Activated naive CD4-positive, alpha-beta T cell (primary cell): ENCODE measurements at regions not wholly inside any gene's neighbourhood (a gene's known extent, or its start where the extent isn't known, plus 50 kb on each side); places are given as distances from the start of the nearest gene placed in this dataset.

Experiments
- DNase-seq, 4 experiments: peaks; one replicate each; lab custom pipeline; 2025; lab: John Stamatoyannopoulos, UW

DNA sequence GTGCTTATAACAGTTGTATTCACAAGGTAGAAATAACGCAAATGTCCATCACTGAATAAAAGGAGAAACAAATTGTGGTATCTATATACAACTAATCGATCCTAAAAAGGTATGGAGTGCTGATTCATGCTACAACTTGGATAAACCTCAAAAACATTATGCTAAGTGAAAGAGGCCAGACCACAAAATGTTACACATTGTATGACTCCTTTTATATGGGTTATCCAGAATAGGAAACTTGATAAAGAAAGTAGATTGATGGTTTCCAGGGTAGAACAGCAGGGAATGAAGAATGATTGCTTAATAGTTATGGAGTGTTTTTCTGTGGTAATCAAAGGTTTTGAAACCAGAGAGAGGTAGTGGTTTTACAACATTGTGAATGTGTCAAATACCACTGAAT, 432.2 kb upstream of the TRIB2 start:
- no peak for DNase-seq

DNA sequence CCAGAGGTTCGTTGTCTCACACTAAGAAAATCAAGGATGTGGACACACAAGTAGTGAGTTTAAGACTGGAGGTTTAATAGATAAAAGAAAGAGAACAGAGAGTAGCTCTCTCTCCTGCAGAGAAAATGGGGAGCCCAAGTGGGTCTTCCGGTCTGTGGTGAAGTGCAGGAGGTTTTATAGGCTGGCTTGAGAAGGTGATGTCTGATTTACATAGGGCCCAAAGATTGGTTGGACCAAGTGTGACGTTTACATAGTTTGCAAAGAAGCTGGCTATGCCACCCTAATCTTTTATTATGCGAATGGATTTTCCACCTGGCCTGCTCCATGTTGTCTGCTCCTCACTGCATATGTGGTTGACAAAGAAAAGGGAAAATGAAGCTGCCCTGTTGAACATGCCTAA, 430.4 kb upstream of the TRIB2 start:
- no peak for DNase-seq

DNA sequence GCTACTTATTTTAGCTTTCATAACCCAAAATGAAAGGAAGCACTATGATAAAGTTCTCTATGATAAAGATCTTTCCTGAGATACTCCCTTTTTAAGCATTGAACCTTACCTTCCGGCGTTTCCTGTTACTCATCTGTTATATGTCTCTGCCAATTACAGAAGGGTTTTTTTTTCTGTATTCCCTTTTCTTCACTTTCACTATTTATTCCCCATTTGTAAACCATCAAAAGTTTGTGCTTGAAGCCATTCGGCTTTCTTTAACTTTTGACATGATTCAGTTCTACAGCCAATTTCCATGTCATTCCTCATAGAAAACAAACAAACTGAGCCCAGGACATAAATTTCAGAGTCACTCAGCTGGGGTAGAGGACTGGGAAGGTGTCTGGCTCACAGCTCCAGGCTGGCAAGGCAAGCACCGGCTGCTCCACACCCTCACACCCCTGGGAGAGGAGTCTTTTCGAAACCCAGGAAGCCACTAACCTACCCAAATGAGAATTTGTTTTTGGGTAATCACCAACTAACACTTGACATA, 429.4 kb upstream of the TRIB2 start:
- DNase-seq, result no peak

DNA sequence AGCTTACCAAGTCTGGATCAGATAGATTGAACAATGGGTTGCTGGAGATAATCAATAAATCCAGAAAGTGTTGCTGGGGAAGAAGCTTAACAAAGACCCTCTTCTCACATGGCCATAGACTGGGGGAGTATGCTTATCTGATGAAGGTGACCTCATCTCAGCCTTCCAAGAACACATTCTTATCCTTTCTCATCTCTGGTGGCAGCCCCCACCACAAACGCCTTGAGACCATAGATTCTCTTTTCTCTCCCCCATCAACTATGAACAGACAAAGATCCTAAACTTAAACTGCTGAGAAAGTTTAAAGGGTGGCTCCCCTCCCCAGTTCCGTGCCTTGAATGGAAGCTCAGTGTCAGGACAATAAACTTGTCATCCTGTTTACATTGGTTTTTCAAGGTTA, 428.7 kb upstream of the TRIB2 start:
- no peak for DNase-seq

DNA sequence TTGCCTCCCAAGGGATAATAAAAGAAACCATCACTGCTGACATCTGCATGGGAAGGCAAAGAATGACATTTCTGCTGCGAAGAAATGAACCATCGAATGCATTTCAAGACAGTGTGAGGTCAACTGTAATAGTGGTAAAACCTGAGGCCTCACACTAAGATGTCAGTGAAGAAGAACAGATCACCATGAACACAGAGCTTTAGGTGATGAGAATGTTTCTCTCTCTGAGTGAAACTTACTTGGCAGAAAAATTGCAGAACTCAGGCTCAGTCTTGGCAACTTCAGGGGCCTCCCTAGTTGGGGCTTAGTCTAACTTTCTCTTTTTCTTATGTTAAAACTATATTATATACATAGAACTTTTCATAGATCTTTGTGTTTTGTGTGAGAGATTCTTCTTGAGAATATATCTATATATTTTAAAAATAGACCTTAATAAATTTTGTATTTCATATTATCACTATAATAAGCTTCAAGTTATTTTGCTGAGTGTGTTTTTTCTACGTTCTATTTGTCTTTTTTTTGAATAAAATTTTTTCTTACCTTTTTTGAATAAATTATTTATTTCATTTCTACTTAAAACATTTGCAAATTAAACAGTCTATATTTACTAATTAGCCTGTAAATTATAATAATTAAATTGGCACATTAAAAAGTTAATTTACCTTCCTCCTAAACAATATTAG, 427.5 kb upstream of the TRIB2 start:
- no peak for DNase-seq

DNA sequence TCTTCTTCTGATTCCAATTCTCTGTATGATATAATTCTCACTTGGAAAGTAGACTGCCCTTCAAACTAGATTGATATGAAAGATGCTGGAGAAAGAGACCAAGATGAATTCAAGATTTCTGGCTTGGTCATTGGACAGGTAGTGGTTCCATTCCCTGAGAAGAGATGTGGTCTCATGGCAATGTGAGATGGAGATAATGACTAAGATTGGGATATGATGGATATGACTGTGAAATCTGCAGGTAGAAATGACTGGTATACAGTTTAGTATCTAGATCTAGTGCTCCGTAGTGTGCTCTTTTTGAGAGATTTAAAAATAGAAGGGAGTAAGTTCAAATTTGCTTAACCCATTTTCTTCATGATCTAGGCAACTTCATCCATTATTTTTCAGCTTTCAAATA, 425.4 kb upstream of the TRIB2 start:
- no peak for DNase-seq

DNA sequence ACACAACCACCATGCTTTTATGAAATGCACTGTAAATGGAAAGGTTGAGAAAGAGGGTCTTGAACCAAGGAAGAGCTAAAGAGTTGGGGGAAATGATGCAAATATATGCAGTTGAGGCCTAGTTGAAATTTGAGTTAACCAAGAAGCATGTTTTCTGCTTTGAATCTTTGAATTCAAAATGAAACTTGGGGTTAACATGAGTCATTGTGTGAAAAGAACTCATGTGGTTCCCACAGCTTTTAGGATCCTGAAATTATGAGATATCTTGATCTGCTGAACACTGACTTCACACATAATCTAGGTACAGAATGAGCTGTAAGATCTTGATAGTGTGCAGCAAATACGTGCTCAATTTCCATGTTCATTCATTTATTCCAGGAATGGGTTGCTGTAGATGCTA, 422.9 kb upstream of the TRIB2 start:
- DNase-seq, result no peak

DNA sequence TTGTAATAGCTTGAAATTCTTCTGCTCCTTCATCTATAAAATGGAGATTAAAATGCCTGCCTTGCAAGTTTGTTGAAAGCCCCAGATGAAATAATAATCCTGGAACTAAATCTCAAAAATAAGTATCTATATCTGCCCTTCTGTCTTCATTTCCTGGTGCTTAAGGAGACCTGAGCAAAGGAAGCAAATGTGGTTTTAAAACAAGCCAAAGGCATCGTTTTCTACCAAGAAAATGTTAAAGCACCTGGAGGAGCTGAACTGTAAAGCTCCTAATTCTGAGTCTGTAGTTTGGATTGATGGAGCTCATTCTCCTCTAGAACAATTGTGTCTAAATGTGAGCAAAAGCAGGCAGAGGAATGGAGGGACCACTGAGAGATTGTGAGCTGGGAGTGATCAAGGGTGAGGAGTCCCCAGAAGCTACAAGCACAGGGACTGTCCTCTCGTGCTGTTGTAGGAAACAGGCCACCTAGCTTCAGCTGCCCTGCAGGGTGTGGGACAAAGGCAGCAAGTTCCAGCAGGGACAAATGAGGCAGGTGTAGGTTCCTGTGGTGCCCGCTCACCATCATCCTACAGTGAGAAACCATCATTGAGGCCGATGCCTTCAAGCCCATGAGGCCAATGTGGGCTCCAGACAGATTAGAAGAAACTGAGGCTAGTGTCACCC, 420.7 kb upstream of the TRIB2 start:
- DNase-seq, result no peak

DNA sequence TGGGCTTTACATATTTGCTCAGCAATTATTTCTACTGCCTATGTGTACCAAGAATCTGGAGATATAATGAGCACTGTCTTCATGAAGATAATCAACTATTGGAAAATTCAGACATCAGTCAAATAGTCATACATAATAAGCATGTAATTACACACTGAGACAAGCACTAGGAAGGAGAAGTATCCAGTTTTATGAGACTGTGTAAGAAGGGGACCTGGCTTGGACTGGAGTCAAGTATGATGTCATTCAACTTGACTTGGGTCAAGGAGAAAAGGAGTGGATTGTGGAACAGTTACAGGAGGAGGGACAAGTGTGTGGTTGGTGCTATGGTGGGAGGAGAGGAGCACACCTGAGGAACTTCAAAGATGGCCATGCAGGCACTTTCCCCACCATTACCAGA, 419.8 kb upstream of the TRIB2 start:
- no peak for DNase-seq

DNA sequence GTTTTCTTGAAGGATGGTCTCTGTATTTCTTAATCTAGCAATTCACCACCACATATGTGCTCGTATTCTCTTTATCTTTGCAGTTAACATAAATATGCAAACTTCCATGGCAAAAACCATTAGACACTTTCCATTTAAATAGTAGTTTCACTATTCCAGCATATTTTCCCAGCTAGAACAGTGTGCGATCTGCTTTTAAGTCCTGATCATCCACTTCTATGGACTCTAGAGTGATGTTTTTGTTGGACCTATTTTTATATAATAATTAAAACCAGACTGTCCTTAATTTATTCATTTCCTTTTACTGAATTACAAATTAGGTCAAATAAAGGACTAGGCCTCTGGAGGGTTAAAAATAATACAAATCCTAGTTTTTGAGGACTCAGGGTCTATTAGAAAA, 418.4 kb upstream of the TRIB2 start:
- DNase-seq, result no peak

DNA sequence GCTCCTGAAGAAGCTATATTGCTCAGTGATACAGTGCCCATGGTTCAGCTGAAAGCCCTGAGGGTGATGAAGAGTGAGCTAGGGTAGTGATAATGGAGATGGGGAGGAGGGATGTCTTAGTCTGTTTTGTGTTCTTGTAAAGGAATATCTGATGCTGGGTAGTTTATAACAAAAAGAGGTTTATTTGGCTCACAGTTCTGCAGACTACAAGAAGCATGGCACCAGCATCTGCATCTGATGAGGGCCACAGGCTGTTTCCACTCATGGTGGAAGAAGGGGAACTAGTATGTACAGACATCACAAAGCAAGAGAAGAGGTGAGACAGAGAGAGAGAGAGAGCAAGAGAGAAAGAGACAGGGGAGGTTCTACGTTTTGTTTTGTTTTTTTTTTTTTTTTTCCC, 417.3 kb upstream of the TRIB2 start:
- DNase-seq, result no peak

DNA sequence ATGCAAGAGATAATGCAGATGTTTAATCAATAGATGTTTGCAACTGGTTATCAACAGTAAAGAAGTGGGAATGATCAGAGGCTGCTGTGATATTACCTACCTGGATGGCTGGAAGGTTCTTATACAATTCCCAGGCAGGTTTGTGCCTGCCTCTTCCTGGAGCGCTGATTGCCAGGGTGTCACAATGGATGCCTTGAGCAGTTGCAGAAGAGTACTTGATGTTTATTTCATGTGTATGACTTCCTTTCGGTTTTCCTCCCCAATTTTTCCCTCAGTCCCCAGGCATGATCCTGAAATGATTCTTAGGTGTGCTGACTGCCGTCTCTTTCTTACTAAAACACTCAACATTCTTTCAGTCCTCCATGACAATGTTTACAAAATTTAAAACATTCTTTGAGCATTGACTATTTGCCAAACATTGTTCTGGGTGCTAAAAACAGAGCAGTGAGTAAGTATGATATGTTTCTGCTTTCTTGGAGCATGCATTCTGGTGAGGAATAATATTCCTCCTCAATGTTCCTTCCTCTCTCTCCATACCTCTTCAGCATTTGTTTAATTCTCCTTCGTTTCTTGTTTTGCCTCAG, 416.6 kb upstream of the TRIB2 start:
- DNase-seq, result no peak

DNA sequence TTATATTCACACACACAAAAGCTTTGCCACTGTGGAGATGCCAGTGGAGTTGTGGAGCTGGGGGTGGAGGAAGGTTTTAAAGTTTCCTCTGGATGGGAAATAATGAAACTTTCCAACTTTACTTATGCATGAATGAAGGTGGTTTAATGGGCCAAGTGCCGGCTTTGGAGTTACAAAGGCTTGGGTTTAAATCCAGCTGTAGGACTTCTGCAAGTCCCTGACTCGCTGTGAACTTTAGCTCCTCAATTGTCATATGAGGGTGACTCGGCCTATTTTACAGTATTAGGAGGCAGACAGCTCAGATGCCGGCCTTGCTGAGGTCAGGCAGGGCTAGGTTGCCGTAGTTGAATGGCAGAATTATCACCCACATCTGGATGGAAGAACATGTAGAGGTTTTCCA, 415.8 kb upstream of the TRIB2 start:
- no peak for DNase-seq

DNA sequence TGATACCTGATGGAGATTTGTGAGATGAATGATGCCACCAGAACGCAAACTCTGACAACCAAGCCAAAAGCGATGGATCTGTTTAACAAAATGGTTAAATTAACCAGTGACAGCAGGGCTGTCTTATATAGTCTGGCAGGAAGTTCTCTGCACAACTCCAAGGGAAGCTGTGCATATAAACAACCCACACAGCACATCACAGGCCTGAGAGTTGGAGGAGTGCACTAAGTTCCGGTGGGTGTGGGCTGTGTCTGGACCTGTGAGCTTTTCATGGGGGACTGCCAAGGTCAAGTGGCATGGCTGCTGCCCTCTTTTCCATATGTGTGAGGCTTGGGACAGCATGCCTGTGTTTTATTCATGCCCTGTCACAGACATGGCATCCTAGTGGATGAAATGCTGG, 414.6 kb upstream of the TRIB2 start:
- no peak for DNase-seq

DNA sequence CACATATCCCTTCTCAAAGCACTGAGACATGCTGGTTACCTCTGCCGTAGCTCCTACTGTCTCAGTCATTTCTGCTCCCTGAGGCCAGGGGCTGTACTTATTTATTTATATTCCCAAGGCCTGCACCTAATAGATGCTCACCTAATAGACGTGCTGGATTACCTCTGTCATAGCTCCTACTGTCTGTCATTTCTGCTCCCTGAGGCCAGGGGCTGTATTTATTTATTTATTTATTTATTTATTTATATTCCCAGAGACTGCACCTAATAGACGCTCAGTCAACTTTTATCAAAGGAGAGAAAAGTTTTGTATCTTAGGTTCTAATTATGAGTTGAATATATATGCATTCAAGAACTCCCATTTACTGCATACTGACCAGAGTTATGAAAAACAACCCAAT, 414.0 kb upstream of the TRIB2 start:
- DNase-seq, result no peak

DNA sequence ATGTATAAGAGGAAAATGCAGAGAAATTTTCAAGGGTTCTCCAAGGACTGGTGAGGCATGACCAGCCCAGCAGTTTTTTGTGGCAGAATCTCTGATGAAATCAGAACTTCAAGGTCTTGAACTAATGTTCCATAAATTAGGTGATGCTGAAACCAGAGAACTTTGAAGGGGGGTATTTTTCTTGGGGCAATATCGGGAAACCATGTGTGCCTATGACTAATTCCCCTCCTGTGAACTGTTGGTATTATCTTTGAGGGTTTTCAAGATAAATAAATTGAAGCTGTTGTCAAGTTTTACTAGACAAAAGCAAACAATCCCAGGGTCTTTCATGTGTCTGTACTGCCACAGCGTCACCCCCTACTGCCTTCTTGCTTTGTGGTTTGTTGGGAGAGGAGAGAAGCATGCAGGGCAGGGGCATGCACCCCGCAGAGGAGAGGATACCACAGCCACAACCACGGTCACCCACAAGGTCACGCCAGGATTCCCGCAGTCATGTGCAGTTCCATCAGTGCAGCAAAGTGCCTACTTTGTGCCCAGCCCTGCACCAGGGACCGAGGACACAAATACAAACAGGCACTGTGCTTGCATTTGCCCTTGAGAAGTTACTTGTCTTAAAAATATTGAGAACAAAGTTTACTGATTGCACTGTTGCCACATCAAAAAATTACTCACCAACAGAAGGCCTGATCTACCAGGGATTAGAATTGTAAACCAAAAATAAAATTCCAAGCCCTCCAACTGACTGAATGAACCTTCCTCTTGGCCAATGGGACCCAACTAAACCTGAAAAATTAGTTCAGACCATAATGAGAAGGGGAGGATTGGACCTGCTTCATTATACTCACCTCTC, 413.3 kb upstream of the TRIB2 start:
- no peak for DNase-seq

DNA sequence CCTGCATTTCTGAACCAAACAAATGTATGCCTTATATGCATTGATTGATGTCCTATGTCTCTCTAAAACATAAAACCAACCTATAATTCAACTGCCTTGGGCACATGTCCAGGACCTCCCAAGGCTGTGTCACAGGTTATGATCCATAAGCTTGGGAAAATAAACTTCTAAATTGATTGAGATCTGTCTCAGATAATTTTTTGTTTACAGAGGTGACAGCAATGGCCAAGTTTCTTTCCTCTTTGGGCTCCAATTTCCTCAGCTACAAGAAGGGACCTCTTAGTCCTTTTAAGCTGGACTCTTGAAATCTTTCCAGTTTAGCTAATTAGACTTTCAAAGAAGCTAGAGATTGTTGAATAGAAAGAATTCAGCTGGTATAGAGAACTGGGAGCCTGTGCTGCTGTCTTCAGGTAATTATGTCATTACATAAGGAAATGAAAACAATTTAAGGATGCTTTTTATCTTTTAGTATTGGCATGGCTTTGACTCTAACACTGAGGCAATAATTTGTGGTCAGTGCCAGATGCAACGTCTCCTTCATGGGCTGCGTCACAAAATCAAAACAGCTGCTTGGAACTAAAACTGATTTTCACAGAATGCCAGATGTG, 412.1 kb upstream of the TRIB2 start:
- no peak for DNase-seq

DNA sequence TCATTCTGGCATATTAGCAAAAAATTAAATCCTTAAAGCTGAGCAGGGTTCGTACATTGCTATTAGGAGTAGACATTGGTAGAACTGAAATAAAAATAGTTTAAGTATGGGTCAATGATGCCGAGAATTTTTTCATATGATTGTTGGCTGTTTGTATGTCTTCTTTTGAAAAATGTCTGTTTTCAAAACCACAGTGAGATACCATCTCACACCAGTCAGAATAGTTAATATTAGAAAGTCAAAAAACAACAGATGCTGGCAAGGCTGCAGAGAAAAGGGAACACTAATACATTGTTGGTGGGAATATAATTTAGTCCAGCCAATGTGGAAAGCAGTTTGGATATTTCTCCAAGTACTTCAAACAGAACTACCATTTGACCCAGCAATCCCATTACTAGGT, 410.8 kb upstream of the TRIB2 start:
- no peak for DNase-seq

DNA sequence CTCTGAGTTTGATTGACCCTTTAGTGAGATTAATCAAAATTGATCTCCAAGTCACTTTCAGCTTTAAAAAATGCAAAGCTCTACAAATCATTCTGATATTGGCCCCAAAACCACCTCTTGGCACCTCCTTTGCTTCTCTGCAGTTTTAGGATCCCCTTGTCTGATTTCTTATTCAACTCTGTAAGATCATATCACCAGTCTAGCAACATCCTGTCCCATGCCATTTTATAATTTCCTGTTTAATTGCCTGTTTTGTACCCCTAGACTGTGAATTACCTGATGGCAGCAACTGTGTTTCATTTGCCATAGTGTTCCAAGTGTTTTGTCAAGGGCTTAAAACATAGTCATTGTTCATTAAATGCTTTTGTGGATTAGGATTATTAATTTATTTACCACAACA, 406.3 kb upstream of the TRIB2 start:
- DNase-seq, result no peak

DNA sequence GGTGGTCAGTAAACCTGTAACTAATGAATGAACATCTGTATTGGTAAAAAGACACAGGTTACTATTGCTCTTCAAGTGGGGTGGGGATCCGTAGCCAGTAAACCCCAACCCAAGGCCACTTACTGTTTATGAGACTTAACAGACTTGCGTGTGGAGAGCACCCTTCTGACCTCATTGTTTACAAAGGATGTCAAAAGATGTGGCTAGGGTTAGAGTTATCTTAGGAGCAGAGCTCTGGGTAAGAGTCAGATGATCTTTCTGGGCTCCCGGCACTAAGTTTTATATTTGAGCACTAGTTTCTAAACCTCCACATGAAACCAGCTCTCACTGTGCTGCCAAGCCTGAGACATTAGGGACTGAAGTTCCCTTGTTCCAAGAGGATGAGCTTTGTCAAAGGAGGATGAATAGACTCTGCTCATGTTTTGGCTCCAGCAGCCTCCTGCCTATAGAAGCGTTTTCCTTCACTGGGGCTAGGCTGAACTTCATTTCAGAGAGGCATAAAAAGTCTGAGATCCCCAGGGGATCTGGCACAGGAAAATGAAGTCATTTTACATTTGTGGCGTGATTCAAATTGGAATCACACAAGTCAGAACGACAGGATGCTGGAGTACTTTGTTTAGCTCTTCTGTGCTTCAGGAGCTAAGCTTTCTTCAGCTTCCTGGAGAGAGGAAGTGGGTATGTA, 403.1 kb upstream of the TRIB2 start:
- no peak for DNase-seq

DNA sequence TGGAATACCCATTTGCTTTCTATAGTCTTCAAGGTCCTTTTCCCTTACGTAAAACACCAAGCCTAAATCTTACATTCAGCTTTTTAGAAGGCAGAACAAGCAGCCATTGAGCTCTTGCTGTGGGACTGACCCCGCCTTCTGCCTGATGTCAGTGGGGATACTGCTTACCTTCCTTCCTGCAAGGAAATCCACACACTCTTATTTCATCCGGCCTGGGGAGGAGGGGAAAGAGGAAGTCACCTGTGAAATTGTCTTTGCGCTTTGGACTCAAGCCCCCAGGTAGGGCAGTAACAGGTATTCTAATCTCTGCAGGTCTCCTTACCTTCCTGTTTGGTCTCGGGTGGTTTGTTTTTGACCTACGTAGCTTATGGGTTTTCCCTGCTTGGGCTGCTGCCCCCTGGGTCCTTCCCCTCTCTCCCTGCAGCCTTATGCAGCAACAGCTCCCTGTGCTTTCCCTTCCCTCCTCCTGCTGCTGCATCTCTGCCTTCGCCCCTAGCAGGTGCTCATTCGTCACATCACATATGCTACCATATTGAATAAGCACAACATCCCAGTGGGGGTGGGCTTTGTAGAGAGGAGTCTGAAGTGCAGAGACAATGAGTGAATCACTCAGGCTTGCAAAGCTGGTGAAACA, 402.5 kb upstream of the TRIB2 start:
- no peak for DNase-seq
